ENCODE measurements at regions not wholly inside any gene's neighbourhood (a gene's known extent, or its start where the extent isn't known, plus 50 kb on each side); places are given as distances from the start of the nearest gene placed in this dataset.

- Mint-ChIP-seq H3K36me3 (ENCODE audit: low read depth) (no peaks in the 10 kb centered on the region), H3K9me3 (no peaks in the 10 kb centered on the region), H3K4me3 (no peak overlapping the region), H3K27ac (no peak overlapping the region), H3K4me1 (no peaks in the 10 kb centered on the region), H3K27me3 (ENCODE audit: insufficient read depth) (no peaks in the 10 kb centered on the region)
- H3K4me3 ChIP-seq (ENCODE audit: low read length): no peak overlapping the region
- no peak overlapping the region for H3K9ac ChIP-seq (ENCODE audit: extremely low read depth, low read length, poor library complexity, severe bottlenecking)
- H3K36me3 ChIP-seq (ENCODE audit: control insufficient read depth, insufficient read depth, low read length): no peaks in the 10 kb centered on the region
- peak; percentile 17 for DNase-seq
- H3K27me3 ChIP-seq (ENCODE audit: control insufficient read depth, insufficient read depth, low read length, poor library complexity, severe bottlenecking): no peaks in the 10 kb centered on the region
- no peak overlapping the region for H3K27ac ChIP-seq (ENCODE audit: low read depth, low read length)
- WGBS, 2 experiments (ENCODE audit: insufficient coverage in 1 of 2, insufficient read length in 1 of 2): 93 to 98% methylated on average over 9 to 19 of the region's 21 CpGs
- no peaks in the 10 kb centered on the region for H3K9me3 ChIP-seq (ENCODE audit: control insufficient read depth, low read length)
- TF ChIP-seq CTCF (conservative IDR thresholded peaks at IDR 0.05): no peak
- no peaks in the 10 kb centered on the region for H3K4me1 ChIP-seq (ENCODE audit: control insufficient read depth, insufficient read depth, low read length)
Measured at GRCh38 chr10:124285587-124286527, 132.9 kb downstream of the OAT start.

- H3K9ac ChIP-seq (ENCODE audit: extremely low read depth, low read length, poor library complexity, severe bottlenecking): no peak overlapping the region
- no peak for DNase-seq
- no peak for TF ChIP-seq CTCF (conservative IDR thresholded peaks at IDR 0.05)
- Mint-ChIP-seq H3K27me3 (ENCODE audit: insufficient read depth) (no peaks in the 10 kb centered on the region), H3K27ac (no peak overlapping the region), H3K36me3 (ENCODE audit: low read depth) (no peaks in the 10 kb centered on the region), H3K4me1 (no peaks in the 10 kb centered on the region), H3K9me3 (no peaks in the 10 kb centered on the region), H3K4me3 (no peak overlapping the region)
- no peaks in the 10 kb centered on the region for H3K9me3 ChIP-seq (ENCODE audit: control insufficient read depth, low read length)
- no peak overlapping the region for H3K4me3 ChIP-seq (ENCODE audit: low read length)
- H3K4me1 ChIP-seq (ENCODE audit: control insufficient read depth, insufficient read depth, low read length): no peaks in the 10 kb centered on the region
- no peaks in the 10 kb centered on the region for H3K27me3 ChIP-seq (ENCODE audit: control insufficient read depth, insufficient read depth, low read length, poor library complexity, severe bottlenecking)
- no peak overlapping the region for H3K27ac ChIP-seq (ENCODE audit: low read depth, low read length)
- WGBS, 2 experiments (ENCODE audit: insufficient coverage in 1 of 2, insufficient read length in 1 of 2): 81 to 82% methylated on average over 9 of the region's 9 CpGs
- no peaks in the 10 kb centered on the region for H3K36me3 ChIP-seq (ENCODE audit: control insufficient read depth, insufficient read depth, low read length)
Measured at GRCh38 chr10:124283949-124284250, 134.8 kb downstream of the OAT start.

- Mint-ChIP-seq H3K4me1 (no peaks in the 10 kb centered on the region), H3K27me3 (ENCODE audit: insufficient read depth) (no peaks in the 10 kb centered on the region), H3K9me3 (peaks cover 4% of the 10 kb centered on the region), H3K4me3 (no peak overlapping the region), H3K36me3 (ENCODE audit: low read depth) (no peaks in the 10 kb centered on the region), H3K27ac (no peak overlapping the region)
- no peak overlapping the region for H3K9ac ChIP-seq (ENCODE audit: extremely low read depth, low read length, poor library complexity, severe bottlenecking)
- no peak overlapping the region for H3K4me3 ChIP-seq (ENCODE audit: low read length)
- no peaks in the 10 kb centered on the region for H3K27me3 ChIP-seq (ENCODE audit: control insufficient read depth, insufficient read depth, low read length, poor library complexity, severe bottlenecking)
- H3K4me1 ChIP-seq (ENCODE audit: control insufficient read depth, insufficient read depth, low read length): no peaks in the 10 kb centered on the region
- no peak for TF ChIP-seq CTCF (conservative IDR thresholded peaks at IDR 0.05)
- H3K9me3 ChIP-seq (ENCODE audit: control insufficient read depth, low read length): no peaks in the 10 kb centered on the region
- H3K27ac ChIP-seq (ENCODE audit: low read depth, low read length): no peak overlapping the region
- no peak for DNase-seq
- H3K36me3 ChIP-seq (ENCODE audit: control insufficient read depth, insufficient read depth, low read length): no peaks in the 10 kb centered on the region
- WGBS, 2 experiments (ENCODE audit: insufficient coverage in 1 of 2, insufficient read length in 1 of 2): 89 to 90% methylated on average over 8 of the region's 8 CpGs
Measured at GRCh38 chr10:124283215-124283948, 135.3 kb downstream of the OAT start.
